Psoas muscle (tissue), 7 donors: ENCODE measurements at regions not wholly inside any gene's neighbourhood (a gene's known extent, or its start where the extent isn't known, plus 50 kb on each side); places are given as distances from the start of the nearest gene placed in this dataset.

Source experiments
- ATAC-seq, 4 donors: fragments of 200-7000 bp; cut with Tn5 transposase; one replicate each; pipeline ENCODE4 v1.9.1; 2020; ENCODE audit warnings: moderate library complexity in 3 of 4, mild to moderate bottlenecking in 2 of 4
- DNase-seq, 2 donors: peaks; one replicate each; pipeline ENCODE4 v3.0.0-alpha.2; 2020
- H3K27ac ChIP-seq: fragments of 200-600 bp; one replicate; pipeline ENCODE4 v1.8.0; 2022
- H3K27me3 ChIP-seq, 3 donors: fragments of 200-600 bp in 1 of 3; one replicate each; pipeline versions ENCODE4 v1.6.1 to v1.8.0; 2013 to 2022; ENCODE audit warnings: low read length in 2 of 3, mild to moderate bottlenecking in 2 of 3, moderate library complexity in 1 of 3; ENCODE audit not compliant: insufficient read depth in 3 of 3
- H3K36me3 ChIP-seq, 2 donors: fragments of 200-600 bp in 1 of 2; one replicate each; pipeline versions ENCODE4 v1.6.1 to v1.8.0; 2013 to 2022; ENCODE audit warnings: low read depth in 1 of 2, mild to moderate bottlenecking in 1 of 2, moderate library complexity in 1 of 2; ENCODE audit not compliant: insufficient read depth in 1 of 2
- H3K4me1 ChIP-seq: fragments of 200-600 bp; one replicate; pipeline ENCODE4 v1.8.0; 2022
- H3K4me3 ChIP-seq: fragments of 200-600 bp; one replicate; pipeline ENCODE4 v1.8.0; 2022; ENCODE audit warnings: mild to moderate bottlenecking
- H3K9me3 ChIP-seq: fragments of 200-600 bp; one replicate; pipeline ENCODE4 v1.8.0; 2022
- WGBS, 3 donors: extraction: QIAGEN DNeasy Blood & Tissue Kit; methylation state at CpG; one replicate each; pipeline versions ENCODE4 v1.1.6 to v1.1.7; 2013; 5-methylcytosine and 5-hydroxymethylcytosine counted together
- intact Hi-C, 2 donors: fragments of 100-400 bp; cut with DNase I; formaldehyde crosslinking; loops; one replicate each; pipeline versions ENCODE4 v1.11.0 to v1.14.2; 2022
- TF ChIP-seq, protein P1 (sequence below): fragments of 200-600 bp; IDR thresholded peaks from one replicate; pipeline ENCODE4 v1.8.0; 2022; ENCODE audit warnings: antibody characterized with exemption
- donor health status: healthy with polysubstance abuse.
- donor health status: DM: no; HTN: no; CAD: no; lungs with moderate emphysema.
- donor health status: Bipolar disorder and iron deficiency.
- donor health status: healthy.
- donor health status: DM: yes; HTN: yes; CAD: no.
- donor health status: DM: no; HTN: no; CAD: no.
- donor health status: DM: yes; HTN: yes; CAD: no.

DNA sequence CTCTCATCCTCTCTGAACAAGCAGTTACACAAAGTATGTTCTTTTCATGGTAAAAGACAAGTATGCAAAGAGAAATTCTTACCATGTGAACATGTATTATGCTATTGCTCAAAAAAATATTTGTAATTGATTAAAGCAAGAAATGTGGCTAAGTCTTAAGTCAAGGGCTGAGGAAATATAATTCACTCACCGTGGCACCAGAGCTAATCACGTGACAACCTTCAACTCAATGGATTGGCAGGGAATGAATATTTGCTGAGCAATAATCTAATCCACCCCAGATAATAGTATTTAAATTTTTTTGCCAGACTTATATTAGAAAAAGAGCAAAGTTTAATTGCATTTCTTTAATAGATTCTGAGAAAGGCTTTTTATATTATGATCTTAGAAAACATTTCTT lies 310.2 kb downstream of the HS3ST1 start:
- Histone ChIP-seq H3K27me3 (no peaks in the 10 kb centered on the region), H3K4me3 (no peak overlapping the region), H3K9me3 (no peaks in the 10 kb centered on the region), H3K27ac (no peak overlapping the region), H3K36me3 (no peaks in the 10 kb centered on the region), H3K4me1 (no peaks in the 10 kb centered on the region)
- intact Hi-C loops = no loop called here
- TF ChIP-seq, protein P1, sequence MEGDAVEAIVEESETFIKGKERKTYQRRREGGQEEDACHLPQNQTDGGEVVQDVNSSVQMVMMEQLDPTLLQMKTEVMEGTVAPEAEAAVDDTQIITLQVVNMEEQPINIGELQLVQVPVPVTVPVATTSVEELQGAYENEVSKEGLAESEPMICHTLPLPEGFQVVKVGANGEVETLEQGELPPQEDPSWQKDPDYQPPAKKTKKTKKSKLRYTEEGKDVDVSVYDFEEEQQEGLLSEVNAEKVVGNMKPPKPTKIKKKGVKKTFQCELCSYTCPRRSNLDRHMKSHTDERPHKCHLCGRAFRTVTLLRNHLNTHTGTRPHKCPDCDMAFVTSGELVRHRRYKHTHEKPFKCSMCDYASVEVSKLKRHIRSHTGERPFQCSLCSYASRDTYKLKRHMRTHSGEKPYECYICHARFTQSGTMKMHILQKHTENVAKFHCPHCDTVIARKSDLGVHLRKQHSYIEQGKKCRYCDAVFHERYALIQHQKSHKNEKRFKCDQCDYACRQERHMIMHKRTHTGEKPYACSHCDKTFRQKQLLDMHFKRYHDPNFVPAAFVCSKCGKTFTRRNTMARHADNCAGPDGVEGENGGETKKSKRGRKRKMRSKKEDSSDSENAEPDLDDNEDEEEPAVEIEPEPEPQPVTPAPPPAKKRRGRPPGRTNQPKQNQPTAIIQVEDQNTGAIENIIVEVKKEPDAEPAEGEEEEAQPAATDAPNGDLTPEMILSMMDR = no peak
- 61 to 77% (median 76%) methylated on average over 2 of the region's 2 CpGs for WGBS, 3 donors
- DNase-seq (no peak), ATAC-seq (no peak)

DNA sequence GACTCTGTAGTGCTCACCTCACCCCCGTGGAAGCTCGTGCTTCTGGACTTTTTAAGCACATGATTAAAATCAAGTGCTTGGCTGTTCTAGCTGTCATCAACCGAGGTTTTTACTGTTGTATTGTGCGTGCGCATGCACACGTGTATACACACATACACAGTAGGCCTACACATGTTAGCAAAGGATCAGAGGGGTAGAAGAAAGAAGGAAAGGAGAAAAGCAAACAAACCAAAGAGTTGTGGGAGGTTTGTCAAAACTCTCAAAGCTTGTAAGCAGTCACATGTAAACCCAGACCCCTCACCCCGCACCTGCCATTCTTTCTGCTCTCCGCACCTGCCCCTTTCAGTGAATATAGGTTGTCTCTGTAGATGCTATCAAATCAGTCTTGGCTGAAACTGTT lies 311.8 kb downstream of the HS3ST1 start:
- Histone ChIP-seq H3K27ac (no peak overlapping the region), H3K27me3 (no peaks in the 10 kb centered on the region), H3K4me1 (no peaks in the 10 kb centered on the region), H3K9me3 (no peaks in the 10 kb centered on the region), H3K36me3 (no peaks in the 10 kb centered on the region), H3K4me3 (no peak overlapping the region)
- 74 to 79% (median 74%) methylated on average over 8 of the region's 8 CpGs for WGBS, 3 donors
- intact Hi-C loops = no loop called here
- DNase-seq (no peak), ATAC-seq (no peak)
- TF ChIP-seq, protein P1 = no peak

GRCh38 chr4:11111876-11112275 lies 316.8 kb downstream of the HS3ST1 start:
- Histone ChIP-seq H3K4me3 (no peak overlapping the region), H3K27ac (no peak overlapping the region), H3K27me3 (no peaks in the 10 kb centered on the region), H3K9me3 (no peaks in the 10 kb centered on the region), H3K4me1 (no peaks in the 10 kb centered on the region), H3K36me3 (no peaks in the 10 kb centered on the region)
- intact Hi-C loops = no loop called here
- 26 to 38% (median 27%) methylated on average over 2 of the region's 2 CpGs for WGBS, 3 donors
- DNase-seq = no peak
- no peak for ATAC-seq
- TF ChIP-seq, protein P1 = no peak

DNA sequence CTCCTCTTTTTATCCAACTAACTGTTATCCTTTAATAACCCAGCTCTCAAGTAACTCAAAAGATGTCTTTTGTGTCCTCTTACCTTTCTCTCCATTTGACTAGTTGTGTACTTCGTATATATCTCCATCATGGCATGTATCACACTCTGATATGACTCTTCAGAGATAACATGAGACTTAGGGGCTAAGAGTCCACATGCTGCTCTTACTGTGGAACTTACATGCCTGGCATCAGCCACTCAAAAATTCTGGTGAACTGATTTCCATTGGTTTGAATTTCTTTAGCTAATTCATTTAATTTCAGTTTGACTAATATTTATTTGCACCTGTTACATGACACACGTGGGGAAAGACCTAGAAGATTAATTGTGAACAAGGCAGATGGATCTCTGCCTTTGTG lies 317.3 kb downstream of the HS3ST1 start:
- no peaks in the 10 kb centered on the region for H3K36me3 ChIP-seq
- intact Hi-C loops = no loop called here
- ATAC-seq (no peak), DNase-seq (no peak)
- TF ChIP-seq, protein P1 = no peak
- no peak overlapping the region for H3K27ac ChIP-seq
- H3K4me3 ChIP-seq = no peak overlapping the region
- H3K27me3 ChIP-seq = no peaks in the 10 kb centered on the region
- H3K4me1 ChIP-seq = no peaks in the 10 kb centered on the region
- no peaks in the 10 kb centered on the region for H3K9me3 ChIP-seq
- WGBS, 3 donors = 46 to 52% (median 48%) methylated on average over 2 of the region's 2 CpGs

- no peaks in the 10 kb centered on the region for H3K4me1 ChIP-seq
- WGBS, 3 donors = 50 to 67% (median 56%) methylated on average over 2 of the region's 2 CpGs
- H3K27ac ChIP-seq = no peak overlapping the region
- DNase-seq = no peak
- no peaks in the 10 kb centered on the region for H3K27me3 ChIP-seq
- TF ChIP-seq, protein P1 = no peak
- no peak overlapping the region for H3K4me3 ChIP-seq
- ATAC-seq = no peak
- H3K36me3 ChIP-seq = no peaks in the 10 kb centered on the region
- intact Hi-C loops = no loop called here
- no peaks in the 10 kb centered on the region for H3K9me3 ChIP-seq
Observed at GRCh38 chr4:11106759-11107158, 321.9 kb downstream of the HS3ST1 start.
